GM12864 (cell line): ENCODE measurements at regions not wholly inside any gene's neighbourhood (a gene's known extent, or its start where the extent isn't known, plus 50 kb on each side); places are given as distances from the start of the nearest gene placed in this dataset.
"Not testable (repeated sequence)": the region's sequence is repeated elsewhere in the genome, so short reads cannot be mapped to it uniquely, and the experiment has no call there.

Experiments
- DNase-seq: peaks from one replicate; pipeline ENCODE4 v3.0.0-alpha.2; 2011; ENCODE audit warnings: low read depth
- H3K4me3 ChIP-seq: 2 replicates; pipeline ENCODE4 v1.5.1; 2011; ENCODE audit warnings: mild to moderate bottlenecking, low read depth, low read length, control low read depth
- TF ChIP-seq, protein P1 (sequence below): IDR thresholded peaks from 2 replicates; pipeline ENCODE4 v1.5.1; 2011; ENCODE audit warnings: low read depth, mild to moderate bottlenecking, moderate library complexity, low read length, control low read depth, inconsistent platforms; ENCODE audit errors: missing control alignments

DNA sequence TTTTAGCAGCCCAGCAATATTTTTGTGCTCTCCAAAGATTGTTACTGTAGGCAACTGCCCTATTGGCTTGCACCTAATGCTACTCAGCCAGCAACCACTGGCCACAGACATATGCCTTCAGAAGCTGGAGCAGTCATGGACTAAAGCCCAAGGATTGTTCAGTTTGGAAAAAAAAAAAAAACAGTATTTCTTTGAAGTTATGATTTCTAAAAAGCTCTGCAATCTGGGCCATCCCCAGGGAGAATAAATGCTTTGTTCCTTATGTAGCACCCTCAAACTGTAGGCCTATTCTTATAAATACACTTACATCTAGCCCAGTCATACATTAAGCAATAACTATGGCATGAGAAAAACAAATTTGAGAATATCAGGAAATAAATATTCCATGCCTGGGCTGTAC lies 2190.5 kb upstream of the RAG2 start:
- no peak overlapping the region for H3K4me3 ChIP-seq
- TF ChIP-seq, protein P1, sequence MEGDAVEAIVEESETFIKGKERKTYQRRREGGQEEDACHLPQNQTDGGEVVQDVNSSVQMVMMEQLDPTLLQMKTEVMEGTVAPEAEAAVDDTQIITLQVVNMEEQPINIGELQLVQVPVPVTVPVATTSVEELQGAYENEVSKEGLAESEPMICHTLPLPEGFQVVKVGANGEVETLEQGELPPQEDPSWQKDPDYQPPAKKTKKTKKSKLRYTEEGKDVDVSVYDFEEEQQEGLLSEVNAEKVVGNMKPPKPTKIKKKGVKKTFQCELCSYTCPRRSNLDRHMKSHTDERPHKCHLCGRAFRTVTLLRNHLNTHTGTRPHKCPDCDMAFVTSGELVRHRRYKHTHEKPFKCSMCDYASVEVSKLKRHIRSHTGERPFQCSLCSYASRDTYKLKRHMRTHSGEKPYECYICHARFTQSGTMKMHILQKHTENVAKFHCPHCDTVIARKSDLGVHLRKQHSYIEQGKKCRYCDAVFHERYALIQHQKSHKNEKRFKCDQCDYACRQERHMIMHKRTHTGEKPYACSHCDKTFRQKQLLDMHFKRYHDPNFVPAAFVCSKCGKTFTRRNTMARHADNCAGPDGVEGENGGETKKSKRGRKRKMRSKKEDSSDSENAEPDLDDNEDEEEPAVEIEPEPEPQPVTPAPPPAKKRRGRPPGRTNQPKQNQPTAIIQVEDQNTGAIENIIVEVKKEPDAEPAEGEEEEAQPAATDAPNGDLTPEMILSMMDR, result no peak
- no peak for DNase-seq

DNA sequence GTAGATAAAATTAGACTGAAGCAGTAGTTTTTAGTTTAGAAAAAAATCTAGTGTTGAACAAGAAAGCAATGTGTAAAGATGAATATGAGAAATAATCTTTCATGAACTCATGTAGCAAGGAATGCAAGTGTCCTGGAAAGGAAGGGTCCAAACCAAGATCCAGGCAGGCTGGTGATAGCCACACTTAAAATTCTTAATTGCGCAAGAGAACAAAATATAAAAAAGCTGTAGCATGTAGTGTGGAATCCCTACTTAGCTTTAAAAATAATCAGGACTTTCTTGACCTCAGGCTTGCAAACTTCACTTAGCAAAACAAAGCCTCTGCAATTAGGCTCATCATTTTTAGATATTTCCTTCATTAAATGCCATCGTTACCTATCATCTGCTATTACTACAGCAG lies 2186.1 kb upstream of the RAG2 start:
- DNase-seq, result no peak
- TF ChIP-seq, protein P1, result no peak
- no peak overlapping the region for H3K4me3 ChIP-seq

DNA sequence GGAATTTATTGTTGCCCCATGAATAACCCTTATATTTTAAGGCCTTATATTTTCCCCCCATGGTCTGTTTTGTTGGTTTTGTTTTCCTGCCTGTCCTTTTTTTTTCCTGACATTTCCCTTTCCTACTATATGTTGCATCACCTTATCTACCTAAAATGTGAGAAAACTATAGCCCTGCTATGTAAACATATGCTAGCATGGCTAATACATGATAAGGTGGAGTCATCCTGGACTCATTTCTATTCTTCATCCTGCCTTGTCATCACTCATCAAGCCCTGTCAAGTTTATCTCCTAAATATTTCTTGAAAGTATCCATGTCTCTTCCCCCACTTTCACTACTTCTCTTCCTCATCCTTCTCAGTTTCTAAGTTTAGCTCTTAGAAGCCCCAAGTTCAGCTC lies 2168.8 kb upstream of the RAG2 start:
- no peak for DNase-seq
- TF ChIP-seq, protein P1, result no peak
- no peak overlapping the region for H3K4me3 ChIP-seq

DNA sequence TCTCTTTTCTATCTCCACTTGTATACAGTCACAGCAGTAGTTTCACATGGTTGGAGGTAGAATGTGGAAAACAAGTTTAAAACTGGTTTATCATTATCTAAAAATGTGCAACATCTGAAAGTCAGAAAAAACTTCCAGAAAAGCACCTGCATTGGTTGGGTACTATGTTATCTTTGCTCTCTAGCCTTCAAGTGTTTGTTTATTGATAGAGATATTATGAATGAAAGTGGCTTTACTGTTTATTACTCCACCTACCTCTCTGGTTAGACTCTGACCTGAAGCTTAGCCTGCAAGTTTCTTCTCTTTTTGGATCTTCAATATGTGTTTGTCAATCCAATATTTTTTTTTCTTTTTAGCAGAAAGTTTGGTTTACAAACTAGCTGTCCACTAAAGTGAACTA lies 2161.4 kb upstream of the RAG2 start:
- no peak overlapping the region for H3K4me3 ChIP-seq
- TF ChIP-seq, protein P1, result no peak
- no peak for DNase-seq

DNA sequence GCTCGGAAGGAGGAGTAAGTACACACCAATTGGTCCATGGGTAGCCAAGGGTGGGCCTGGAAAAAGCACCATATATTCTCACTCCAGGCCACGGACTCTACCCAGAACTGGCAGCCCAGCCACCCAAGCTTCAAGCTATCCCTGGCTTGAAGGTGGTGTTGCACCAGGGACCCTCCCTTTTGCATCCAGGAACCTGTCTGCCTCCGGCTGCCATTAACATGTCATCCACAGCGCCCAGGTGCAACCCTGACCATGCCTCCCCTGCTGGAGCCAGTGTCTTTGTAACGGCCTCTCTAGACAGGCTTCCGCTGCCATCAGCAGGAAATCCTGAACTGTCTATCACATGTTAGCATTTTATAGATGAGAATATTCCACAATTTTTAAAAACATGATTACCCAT lies 2158.5 kb upstream of the RAG2 start:
- H3K4me3 ChIP-seq, result no peak overlapping the region
- no peak for DNase-seq
- TF ChIP-seq, protein P1, result no peak

DNA sequence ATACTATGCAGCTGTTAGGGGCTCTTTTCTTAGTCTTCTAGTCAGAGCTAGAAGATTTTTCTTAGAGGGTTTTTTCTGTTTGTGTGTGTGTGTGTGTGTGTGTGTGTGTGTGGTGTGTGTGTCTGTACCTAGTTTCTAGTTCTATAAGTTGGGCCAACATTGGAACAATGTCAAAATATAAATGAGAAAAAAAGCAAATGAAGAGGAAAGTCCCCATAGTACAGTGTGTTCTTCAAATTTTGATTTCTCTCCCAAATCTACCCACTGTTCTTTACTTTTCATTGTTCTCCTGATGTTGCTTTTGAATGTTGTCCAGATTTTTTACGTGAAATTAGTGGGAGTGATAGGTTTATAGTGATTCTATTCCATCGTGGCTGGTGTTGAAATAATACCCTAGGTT lies 2153.4 kb upstream of the RAG2 start:
- TF ChIP-seq, protein P1, result no peak
- H3K4me3 ChIP-seq, result no peak overlapping the region
- DNase-seq, result no peak

DNA sequence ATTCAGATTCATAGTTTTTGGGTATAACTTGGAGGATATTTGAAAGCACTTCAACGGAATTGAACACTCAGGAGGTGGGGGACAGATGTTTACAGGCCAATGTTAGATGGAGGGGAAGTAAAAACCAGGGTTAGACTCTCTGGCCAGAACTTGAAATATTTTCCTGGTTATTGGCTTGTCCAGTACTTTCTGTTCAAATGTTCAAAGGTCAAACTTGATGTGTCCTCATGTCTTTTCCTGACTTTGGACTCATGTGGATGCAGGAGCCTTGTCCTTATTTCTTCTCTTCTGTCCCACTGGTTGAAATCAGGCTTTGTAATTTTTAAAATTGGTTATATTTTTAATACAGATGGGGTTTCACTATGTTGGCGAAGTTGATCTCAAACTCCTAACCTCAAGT lies 2148.5 kb upstream of the RAG2 start:
- H3K4me3 ChIP-seq, DNase-seq: not testable (repeated sequence)

DNA sequence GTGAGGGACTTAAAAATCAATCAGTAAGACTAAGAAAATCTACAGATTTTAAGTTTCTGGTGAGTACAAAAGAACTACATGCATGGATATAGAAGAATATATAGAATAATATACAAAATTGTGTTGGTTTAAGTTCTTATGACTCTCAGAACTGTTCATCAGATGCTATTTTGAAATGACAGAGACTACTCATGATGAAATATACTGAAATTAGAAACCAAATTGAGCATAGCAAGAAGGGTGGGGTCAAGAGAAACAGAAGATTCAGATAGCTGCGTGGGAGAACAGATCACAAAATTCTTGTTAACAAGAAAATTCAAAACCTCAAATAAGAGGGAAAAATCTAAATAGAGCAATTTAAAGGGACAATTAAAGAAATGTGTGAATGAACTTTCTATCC lies 2125.3 kb upstream of the RAG2 start:
- H3K4me3 ChIP-seq, result no peak overlapping the region
- no peak for DNase-seq
- TF ChIP-seq, protein P1, result no peak
